Prostate gland (tissue), 2 donors: ENCODE measurements at regions not wholly inside any gene's neighbourhood (a gene's known extent, or its start where the extent isn't known, plus 50 kb on each side); places are given as distances from the start of the nearest gene placed in this dataset.

Source experiments
- DNase-seq: peaks from one replicate; pipeline ENCODE4 v3.0.0-alpha.2; 2019; ENCODE audit warnings: low spot score
- H3K27ac ChIP-seq, 2 donors: fragments of 200-600 bp; sonication (generic); 2 replicates each; pipeline ENCODE4 v1.5.1; 2017 to 2019
- H3K27me3 ChIP-seq: fragments of 200-600 bp; sonication (generic); replicated peaks from 2 replicates; pipeline ENCODE4 v1.5.1; 2019; ENCODE audit not compliant: insufficient read depth
- H3K36me3 ChIP-seq, 2 donors: fragments of 200-600 bp; sonication (generic); 1 replicate in 1 of 2; 2 replicates in 1 of 2; pipeline versions ENCODE4 v1.5.1 to v1.8.1; 2017 to 2019
- H3K4me1 ChIP-seq: fragments of 200-600 bp; sonication (generic); replicated peaks from 2 replicates; pipeline ENCODE4 v1.5.1; 2019
- H3K4me3 ChIP-seq, 2 donors: fragments of 200-600 bp; sonication (generic); 2 replicates each; pipeline ENCODE4 v1.5.1; 2017 to 2019
- H3K9me3 ChIP-seq: fragments of 200-600 bp; sonication (generic); 2 replicates; pipeline ENCODE4 v1.5.1; 2017
- POLR2A ChIP-seq: fragments of 450-650 bp; IDR thresholded peaks from one replicate; pipeline ENCODE4 v1.6.1; 2016; ENCODE audit warnings: antibody characterized with exemption, mild to moderate bottlenecking
- POLR2AphosphoS5 ChIP-seq: sonication (generic); formaldehyde crosslinking; IDR thresholded peaks from one replicate; pipeline ENCODE4 v1.6.1; 2017; ENCODE audit warnings: antibody characterized with exemption
- WGBS: methylation state at CpG from one replicate; pipeline ENCODE4 v1.1.5; 2018; 5-methylcytosine and 5-hydroxymethylcytosine counted together
- intact Hi-C: fragments of 100-400 bp; cut with DNase I; formaldehyde crosslinking; loops from one replicate; pipeline ENCODE4 v1.14.2; 2022
- TF ChIP-seq, protein P1 (sequence below), 4 experiments: fragments of 200-600 bp in 2 of 4; fragments of 450-650 bp in 2 of 4; sonication (generic) in 2 of 4; IDR thresholded peaks; 1 replicate in 3 of 4; 2 replicates in 1 of 4; pipeline ENCODE4 v1.5.1; 2016 to 2019; ENCODE audit warnings: antibody characterized with exemption in 4 of 4, mild to moderate bottlenecking in 2 of 4, moderate library complexity in 2 of 4

DNA sequence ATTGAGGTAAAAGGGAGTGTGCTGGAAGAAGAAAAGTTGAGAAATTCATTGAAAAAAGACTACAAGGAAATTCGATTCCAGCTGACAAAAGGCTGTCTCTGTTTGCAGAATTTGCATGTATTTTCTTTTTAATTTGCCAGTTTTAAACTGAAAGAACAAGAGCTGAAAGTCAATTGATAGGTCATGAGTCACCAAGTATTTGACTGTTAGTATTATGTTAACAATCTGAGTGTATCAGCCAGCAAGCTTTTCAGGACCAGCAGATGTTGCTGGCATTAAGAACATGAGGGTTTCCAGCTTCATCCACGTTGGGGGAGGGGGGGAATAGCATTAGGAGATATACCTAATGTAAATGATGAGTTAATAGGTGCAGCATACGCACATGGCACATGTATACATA, 726.7 kb downstream of the METTL15 start:
- Histone ChIP-seq H3K27ac (no peak overlapping the region), H3K9me3 (no peaks in the 10 kb centered on the region), H3K27me3 (no peaks in the 10 kb centered on the region), H3K36me3 (no peaks in the 10 kb centered on the region), H3K4me1 (no peaks in the 10 kb centered on the region), H3K4me3 (no peak overlapping the region)
- WGBS, result 56% methylated on average over 3 of the region's 3 CpGs
- DNase-seq, result no peak
- intact Hi-C loops, result no loop called here
- TF ChIP-seq, protein P1, sequence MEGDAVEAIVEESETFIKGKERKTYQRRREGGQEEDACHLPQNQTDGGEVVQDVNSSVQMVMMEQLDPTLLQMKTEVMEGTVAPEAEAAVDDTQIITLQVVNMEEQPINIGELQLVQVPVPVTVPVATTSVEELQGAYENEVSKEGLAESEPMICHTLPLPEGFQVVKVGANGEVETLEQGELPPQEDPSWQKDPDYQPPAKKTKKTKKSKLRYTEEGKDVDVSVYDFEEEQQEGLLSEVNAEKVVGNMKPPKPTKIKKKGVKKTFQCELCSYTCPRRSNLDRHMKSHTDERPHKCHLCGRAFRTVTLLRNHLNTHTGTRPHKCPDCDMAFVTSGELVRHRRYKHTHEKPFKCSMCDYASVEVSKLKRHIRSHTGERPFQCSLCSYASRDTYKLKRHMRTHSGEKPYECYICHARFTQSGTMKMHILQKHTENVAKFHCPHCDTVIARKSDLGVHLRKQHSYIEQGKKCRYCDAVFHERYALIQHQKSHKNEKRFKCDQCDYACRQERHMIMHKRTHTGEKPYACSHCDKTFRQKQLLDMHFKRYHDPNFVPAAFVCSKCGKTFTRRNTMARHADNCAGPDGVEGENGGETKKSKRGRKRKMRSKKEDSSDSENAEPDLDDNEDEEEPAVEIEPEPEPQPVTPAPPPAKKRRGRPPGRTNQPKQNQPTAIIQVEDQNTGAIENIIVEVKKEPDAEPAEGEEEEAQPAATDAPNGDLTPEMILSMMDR (IDR thresholded peaks at IDR 0.05), result no peak
- TF ChIP-seq POLR2AphosphoS5, result no peak
- no peak for TF ChIP-seq POLR2A

DNA sequence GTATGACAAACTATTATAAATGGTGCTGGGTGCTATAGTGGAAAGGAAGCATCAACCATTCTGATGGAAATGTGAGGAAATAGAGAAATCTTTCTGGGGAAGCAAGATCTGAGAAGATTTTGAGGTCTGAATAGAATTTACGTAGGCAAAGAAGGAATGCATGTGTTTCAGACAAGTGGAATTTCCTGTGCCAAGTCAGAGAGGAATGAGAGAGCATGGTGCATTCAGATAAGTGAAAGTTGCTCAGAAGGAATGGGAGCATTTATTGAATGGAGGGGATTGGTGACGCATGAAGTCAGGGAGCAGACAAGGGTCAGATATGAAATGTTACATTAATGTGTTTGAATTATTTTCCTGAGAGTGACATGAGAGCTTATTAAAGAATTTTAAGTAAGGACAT, 725.5 kb downstream of the METTL15 start:
- Histone ChIP-seq H3K36me3 (no peaks in the 10 kb centered on the region), H3K9me3 (no peaks in the 10 kb centered on the region), H3K27ac (no peak overlapping the region), H3K4me1 (no peaks in the 10 kb centered on the region), H3K4me3 (no peak overlapping the region), H3K27me3 (no peaks in the 10 kb centered on the region)
- DNase-seq, result no peak
- 78% methylated on average over 2 of the region's 2 CpGs for WGBS
- TF ChIP-seq POLR2AphosphoS5 (no peak), POLR2A (no peak)
- TF ChIP-seq, protein P1 (IDR thresholded peaks at IDR 0.05), result no peak
- intact Hi-C loops, result no loop called here

DNA sequence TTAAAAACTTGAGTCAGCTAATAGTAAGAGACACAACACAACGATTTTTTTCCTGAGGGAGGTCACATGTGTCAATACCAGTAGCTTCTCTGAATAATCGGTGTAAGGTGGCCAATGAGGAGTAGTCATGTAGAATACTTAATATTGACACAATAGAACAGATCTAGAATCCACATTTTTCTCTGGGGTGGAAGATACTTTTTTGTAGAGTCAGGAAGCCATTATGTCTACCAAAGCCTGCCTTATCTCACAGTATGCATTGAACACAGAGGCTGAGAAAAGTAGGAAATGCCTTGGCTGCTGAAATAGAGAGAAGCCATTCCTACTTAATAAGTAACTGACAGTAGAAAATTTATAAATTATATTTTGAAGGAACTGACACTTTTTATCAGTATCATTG, 725.0 kb downstream of the METTL15 start:
- intact Hi-C loops, result no loop called here

DNA sequence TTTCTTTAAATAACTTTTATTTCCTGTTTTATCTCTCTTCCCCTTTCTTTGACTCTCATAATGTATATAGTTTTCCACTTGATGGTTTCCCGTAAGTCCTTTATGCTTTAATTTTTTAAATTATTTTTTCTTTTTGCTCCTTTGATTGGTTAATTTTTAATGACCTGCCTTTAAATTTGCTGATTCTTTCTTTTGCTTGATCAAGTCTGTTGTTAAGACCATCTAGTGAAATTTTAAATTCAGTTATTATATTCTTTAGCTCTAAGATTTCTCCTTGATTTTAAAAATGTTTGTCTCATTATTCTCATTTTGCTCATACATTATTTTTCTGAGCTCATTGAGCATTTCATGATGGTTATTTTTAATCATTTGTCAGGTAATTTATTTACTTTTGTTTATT, 718.6 kb downstream of the METTL15 start:
- intact Hi-C loops, result no loop called here
- TF ChIP-seq, protein P1 (IDR thresholded peaks at IDR 0.05), result no peak
- Histone ChIP-seq H3K4me3 (no peak overlapping the region), H3K9me3 (no peaks in the 10 kb centered on the region), H3K27me3 (no peaks in the 10 kb centered on the region), H3K36me3 (no peaks in the 10 kb centered on the region), H3K4me1 (no peaks in the 10 kb centered on the region), H3K27ac (no peak overlapping the region)
- DNase-seq, result no peak
- 88% methylated on average over 1 of the region's 1 CpG for WGBS

More for the DNA sequence above, 725.0 kb downstream of the METTL15 start:
- Histone ChIP-seq H3K27me3 (no peaks in the 10 kb centered on the region), H3K9me3 (no peaks in the 10 kb centered on the region), H3K4me3 (no peak overlapping the region), H3K4me1 (no peaks in the 10 kb centered on the region), H3K27ac (no peak overlapping the region), H3K36me3 (no peaks in the 10 kb centered on the region)
- 35% methylated on average over 2 of the region's 2 CpGs for WGBS
- DNase-seq, result no peak
- no peak for TF ChIP-seq POLR2A
- TF ChIP-seq, protein P1 (IDR thresholded peaks at IDR 0.05), result no peak
- TF ChIP-seq POLR2AphosphoS5, result no peak

DNA sequence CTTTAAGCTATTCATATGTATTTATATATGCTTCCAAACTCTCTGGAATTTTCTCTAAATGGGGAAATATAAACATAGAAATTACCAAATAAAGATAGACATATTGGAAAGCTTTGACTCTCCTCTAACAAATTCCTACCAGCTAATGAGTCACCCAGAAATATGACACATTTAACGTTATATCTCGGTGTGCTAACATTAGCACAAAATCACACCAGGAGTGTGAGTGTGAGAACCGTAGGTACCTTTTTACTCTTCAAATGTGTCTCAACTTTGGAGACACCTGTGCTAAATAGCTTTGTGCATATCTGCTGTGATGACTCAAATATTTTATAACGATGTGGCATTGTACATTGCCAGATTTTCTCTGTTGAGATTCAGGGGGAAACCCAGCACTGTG, 714.4 kb downstream of the METTL15 start:
- Histone ChIP-seq H3K27ac (no peak overlapping the region), H3K4me1 (no peaks in the 10 kb centered on the region), H3K27me3 (no peaks in the 10 kb centered on the region), H3K9me3 (no peaks in the 10 kb centered on the region), H3K36me3 (no peaks in the 10 kb centered on the region), H3K4me3 (no peak overlapping the region)
- intact Hi-C loops, result no loop called here
- DNase-seq, result no peak
- WGBS, result 80% methylated on average over 4 of the region's 4 CpGs
- TF ChIP-seq, protein P1 (IDR thresholded peaks at IDR 0.05), result no peak
- TF ChIP-seq POLR2A (no peak), POLR2AphosphoS5 (no peak)
